ENCODE measurements at regions not wholly inside any gene's neighbourhood (a gene's known extent, or its start where the extent isn't known, plus 50 kb on each side); places are given as distances from the start of the nearest gene placed in this dataset.

DNA sequence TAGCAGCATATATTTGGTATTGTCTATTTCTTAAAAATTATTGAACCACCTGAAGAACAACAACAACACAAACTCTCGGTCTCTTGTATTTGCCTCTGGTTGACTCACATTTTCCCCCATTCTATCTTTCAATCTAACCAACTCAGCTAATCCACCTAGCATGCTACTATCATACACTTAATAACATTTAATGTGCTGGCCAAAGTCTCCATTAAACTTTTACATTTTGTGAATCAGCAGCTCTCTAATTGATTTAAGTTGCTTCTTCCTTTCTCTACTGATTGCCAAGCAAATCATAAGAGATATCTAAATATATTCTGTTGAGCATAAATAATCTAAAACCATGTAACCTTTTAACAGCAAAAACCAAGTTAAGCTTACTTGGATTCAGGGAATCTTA is 631.7 kb downstream of the IGSF11 start:
- no peak for DNase-seq (ENCODE audit: low read depth in 2 of 2)

DNA sequence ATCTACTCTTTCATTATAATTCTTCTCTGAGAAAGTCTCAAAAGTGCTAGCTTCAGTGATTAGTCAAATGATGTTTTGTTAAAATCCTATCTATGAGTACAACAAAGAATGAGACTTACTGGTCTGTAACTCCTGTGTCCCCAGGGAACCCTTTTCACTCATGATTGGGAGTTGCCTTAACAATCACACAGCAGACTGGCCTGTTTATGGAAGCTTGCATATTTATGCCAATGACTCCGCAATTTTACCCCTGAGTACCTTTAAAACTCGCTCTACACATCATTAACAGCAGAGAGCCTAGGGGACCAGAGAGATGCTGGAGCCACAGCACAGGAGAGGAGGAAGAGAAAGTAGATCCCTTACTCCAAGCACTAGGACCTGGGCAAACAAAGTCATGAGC is 628.1 kb downstream of the IGSF11 start:
- DNase-seq (ENCODE audit: low read depth in 2 of 2) = no peak

DNA sequence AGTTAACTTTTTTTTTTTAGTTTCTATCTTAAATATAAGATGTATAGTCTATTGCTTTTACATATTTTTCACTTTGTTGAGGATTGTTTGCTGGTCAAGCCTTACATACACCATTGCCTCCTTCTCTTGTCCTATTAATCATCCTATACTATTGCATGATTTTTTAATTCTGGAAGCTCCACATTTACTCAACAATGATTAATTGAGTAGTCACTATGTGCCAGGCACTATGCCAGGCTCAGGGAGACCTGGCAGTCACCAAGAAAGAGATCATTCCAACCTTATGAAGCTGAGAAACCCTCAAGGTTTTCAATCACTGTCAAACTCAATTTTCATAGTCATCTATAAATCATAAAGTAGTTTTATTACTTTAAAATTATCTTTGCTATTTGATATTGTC is 626.2 kb downstream of the IGSF11 start:
- DNase-seq (ENCODE audit: low read depth in 2 of 2) = no peak

DNA sequence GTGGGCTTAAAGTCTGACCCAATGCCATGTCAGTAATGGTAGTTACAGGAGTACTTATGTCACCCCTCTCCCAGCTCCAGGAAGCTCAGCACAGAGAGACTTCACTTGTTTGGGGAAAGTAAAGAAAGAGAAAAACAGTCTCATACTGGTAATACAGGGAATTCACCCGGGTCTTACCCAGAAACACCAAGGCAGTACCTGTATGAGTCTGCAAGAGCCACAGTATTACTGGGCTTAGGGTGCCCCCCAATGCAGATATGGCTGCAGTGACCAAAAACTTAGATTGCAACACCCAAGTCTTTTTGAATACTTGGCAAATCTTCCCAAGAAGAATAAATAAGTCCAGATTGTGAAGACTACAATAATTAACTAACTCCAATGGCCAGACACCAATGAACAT is 622.1 kb downstream of the IGSF11 start:
- DNase-seq (ENCODE audit: low read depth in 2 of 2) = no peak

DNA sequence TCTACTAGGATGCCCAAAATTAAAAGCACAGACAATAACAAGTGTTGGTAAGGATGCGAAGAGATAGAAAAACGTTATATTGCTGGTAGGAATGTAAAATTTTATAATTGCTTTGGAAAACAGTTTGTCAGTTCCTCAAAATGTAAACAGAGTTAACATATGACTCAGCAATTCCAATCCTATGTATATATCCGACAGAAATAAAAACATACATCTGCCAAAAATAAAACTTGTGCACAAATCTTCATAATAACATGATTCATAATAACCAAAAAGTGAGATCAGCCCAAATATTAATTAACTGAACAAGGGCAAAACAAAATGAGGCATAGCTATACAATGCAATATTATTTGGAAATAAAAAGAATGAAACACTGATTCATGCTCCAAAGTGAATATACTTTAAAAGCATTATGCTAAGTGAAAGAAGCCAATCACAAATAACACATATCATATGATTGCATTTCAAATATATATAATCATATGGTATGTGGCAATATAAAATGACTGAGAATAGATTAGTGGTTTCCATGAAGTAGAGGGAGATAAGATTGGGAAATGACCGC is 609.3 kb downstream of the IGSF11 start:
- no peak for DNase-seq (ENCODE audit: low read depth in 2 of 2)

DNA sequence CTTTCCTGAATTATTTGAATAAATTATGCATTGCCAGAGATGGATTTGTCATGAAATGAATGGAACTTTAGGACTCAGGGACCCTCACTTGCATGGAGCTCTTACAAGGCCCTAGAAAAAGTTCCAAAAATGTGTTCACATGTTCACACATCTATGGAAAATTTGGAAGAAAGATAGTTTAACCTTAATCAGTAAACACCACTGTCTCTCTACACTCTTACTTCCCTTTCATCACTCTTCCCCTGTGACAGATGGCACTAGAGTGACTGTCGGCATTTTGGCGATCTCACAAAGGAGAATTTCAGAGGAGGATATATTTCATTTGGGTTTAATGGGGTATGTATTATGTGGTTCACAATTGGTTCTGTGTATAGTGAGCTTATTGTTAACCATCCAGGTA is 600.8 kb downstream of the IGSF11 start:
- DNase-seq (ENCODE audit: low read depth in 2 of 2) = no peak

DNA sequence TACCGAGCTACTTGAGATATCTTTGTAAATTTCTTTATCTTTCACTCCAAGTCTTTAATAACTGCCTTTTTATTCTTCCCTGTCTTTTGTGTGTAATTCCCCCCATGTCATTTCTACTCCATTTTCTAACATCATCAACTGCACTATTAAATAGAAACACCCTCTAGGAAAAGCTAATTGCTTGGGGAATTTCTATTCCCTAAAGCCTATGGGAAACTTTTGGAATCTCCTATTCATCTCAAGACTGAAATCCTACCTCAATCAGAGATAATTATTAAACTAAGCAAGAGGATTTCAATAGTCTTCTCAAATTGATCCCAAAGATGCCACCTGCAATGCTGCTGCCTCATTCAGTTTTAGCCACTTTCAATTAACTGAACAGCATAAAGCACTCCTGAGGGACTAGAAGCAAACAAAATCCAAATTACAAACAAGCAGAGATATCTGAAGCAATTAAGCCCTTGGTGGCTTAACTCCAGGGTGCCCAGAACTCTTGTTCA is 598.7 kb downstream of the IGSF11 start:
- no peak for DNase-seq (ENCODE audit: low read depth in 2 of 2)

DNA sequence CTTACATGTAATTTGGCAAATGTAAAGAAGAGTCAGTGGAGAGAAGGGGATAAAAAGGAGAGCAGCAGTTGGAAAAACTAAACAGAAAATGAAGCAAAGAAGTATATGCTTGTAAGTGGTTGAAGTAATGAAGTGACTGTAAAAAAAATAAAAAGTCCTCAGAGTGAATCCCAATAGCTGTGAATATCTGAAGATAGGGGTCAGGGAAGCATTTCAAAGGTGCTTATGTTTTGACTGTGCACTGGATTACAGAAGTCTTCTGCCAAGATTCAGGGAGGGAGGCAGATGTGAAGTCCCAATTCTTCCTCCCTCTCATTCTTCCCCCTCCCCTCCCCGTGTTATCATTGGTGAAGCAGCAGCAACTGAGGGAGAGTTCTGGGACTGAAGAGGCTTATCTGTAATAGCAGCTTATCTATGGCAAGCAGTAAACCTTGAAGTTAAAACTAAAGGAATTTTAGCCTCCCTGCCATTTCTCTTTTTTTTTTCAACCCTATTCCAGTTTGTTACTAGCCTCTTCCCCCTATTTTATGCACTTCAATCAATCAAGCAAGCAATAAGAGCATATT is 597.9 kb downstream of the IGSF11 start:
- DNase-seq (ENCODE audit: low read depth in 2 of 2) = no peak

DNA sequence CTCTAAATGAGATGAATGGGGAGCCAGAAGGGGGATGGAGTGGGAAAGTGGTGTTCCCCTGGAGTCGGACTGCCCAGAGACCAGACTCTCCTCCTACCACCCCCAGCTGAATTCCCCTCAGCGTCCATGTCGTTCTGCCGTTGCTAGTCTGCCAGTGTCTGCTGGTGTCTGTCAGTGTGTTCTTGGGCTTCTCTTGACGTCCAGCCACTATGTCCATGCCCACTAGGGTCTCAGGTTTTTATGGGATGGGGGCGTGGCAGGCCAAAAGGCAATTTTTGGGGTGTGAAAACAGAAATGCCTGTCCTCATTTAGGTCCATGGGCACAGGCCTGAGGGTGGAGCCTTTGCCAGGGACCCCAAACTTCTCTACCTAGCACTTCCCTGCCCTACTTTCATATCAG is 589.6 kb downstream of the IGSF11 start:
- no peak for DNase-seq (ENCODE audit: low read depth in 2 of 2)

DNA sequence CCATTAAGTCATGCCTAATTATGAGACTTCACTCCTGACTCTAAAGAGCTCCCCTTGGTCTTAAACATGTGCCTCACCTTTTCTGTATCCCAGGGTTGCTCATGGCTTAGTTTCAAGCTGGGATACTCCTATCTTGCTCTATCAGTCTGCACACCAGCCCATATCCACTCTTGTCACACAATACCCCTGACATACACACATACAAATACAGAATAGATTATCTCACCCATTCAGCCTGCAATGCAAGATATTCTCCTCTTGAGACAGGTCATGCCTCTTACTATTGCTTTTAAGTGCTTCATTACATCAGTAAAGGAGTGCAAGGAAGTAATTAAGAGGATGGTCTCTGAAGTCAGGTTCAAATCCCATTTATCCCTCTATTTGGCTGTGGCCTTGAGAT is 587.3 kb downstream of the IGSF11 start:
- DNase-seq (ENCODE audit: low read depth in 2 of 2) = no peak

DNA sequence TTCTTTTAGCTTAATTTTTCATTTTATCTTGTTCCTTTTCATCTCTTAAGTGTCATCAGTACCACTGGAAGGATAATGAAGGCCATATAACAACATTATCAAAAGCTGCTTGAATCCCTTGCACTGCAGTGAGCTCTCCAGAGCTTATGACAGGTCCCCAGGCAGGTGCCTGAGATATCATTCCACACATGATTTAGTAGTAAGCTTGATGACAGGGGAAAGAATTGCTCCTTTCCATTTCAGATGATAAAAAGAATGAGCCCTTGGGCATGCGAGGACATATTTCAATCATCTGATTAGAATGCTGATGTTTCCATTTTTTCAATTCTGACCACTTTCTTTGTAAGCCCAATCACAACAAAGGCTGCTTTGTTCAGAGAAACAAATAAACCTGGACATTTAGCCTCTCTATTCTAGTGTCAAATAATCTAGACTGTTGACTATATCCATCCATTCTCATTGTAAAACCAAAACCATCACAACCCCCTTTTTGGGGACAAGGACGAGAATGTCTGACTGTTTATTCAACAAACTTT is 567.8 kb downstream of the IGSF11 start:
- no peak for DNase-seq (ENCODE audit: low read depth in 2 of 2)

DNA sequence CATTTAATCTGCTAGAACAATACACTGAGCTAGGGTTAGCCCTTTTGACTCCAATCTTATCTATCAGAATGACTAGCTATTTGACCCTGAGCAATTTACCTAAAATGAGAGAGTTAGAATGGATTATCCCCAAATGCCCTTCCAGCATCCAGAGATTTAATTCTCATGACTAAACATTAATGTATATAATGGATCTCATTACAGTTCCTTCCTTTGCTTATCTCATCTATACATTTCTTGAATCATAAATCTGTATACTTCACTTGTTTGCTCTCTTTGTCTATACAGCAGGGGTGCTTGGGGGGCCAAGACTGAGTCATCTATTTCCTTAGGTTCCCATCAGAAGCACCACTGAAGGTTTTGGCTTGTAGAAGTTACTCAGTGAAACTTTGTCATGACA is 565.8 kb downstream of the IGSF11 start:
- no peak for DNase-seq (ENCODE audit: low read depth in 2 of 2)

DNA sequence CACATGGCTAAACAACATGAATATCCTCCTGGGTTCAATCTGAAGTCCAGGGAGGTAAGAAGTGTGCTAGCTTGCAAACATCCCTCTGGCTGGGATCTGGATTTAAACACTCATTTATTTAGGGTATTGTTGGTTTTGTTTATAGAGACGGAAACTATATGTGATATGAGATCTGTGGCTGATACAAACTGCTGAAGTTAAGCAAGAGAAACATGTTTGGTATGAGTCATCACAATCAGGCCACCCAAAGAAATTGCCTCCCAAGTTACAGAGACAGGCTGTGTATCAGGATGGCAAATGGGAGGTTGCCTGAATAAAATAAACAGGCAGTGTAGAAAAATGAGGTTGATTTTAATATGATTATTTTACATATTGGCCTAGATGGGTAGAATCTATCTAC is 562.1 kb downstream of the IGSF11 start:
- DNase-seq (ENCODE audit: low read depth in 2 of 2) = no peak

DNA sequence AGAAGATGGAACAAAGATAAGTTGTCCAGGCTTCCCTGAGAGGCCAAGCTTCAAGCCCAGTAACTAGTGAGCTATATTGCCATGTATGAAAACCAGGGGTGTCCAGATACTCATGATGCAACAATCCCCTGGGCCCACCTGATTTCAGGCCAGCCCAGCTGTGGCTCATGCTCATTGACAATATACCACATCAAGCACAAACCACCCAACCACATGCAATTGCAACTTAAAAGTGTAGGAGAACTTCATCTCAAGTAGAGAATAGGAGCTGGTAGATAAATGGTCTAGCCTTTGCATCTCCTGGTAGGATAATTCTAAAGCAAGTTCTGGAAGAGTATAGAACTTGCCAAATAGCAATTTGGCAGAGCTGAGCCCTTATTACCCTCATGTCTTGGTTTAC is 561.3 kb downstream of the IGSF11 start:
- DNase-seq (ENCODE audit: low read depth in 2 of 2) = no peak

DNA sequence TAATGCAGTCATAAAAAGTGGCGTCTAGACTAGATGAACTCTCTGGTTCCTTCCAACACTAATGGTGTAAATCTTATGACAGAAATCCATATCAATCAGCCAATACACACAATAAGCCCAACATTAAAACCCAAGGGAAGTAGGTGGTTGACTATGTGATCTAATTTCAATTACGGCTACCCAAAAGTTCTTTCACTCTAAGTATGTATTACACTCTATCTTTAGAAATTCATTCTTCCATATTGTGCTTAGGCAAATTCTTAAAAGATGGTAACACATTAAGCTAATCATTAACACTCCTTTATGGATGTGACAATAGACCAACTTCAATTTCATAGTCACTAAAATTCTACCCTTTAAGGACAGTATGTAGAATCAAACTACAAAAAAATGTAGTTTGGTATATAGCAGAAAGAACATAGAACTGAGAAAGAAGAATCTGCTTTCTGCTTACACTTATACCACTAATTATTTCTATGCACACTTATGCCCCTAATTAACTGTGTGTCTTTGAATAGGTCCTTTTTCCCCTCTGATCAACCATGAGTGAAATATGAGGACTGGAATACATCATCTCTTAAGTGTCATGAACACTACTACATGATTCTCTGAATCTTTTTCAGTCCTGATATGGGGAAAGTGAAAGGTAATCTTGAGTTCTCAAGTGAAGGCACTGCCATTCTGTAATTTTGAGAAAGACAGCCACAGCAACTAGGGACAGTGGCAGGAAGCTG is 557.6 kb downstream of the IGSF11 start:
- no peak for DNase-seq (ENCODE audit: low read depth in 2 of 2)

DNA sequence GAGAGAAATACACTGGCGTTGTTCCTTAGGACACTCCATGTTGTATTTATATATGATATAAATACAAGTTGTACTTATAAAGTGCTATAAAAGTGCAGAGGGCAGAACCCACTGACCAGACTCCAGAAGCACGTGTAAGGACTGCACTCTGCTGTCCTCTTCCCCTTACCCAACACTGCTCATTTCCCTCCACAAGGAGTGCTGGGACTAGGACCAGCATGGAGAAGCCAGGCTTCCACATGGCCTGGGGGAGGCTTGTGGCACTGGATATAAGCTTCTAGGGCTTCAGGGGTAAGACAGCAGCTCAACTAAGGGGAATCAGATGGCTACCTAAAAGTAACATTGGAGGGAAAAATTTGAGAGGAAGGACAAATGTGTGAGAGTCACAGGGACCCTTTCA is 556.9 kb downstream of the IGSF11 start:
- no peak for DNase-seq (ENCODE audit: low read depth in 2 of 2)

DNA sequence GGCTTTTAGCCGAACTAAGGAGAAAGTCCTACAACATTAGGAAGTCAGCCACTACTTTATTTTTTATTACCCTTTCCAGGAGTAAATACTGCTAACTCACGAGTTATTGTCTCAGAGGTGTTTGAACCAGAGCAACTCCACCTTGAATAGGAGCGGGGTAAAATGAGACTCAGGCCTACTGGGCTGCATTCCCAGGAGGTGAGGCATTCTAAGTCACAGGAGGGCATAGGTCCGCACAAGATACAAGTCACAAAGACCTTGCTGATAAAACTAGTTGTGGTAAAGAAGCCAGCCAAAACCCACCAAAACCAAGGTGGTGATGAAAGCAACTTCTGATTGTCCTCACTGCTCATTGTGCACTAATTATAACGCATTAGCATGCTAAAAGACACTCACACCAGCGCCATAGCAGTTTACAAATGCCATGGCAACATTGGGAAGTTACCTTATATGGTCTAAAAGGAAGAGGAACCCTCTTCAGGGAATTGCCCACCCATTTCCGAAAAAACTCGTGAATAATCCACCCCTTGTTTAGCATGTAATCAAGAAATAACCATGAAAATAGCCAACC is 555.9 kb downstream of the IGSF11 start:
- DNase-seq (ENCODE audit: low read depth in 2 of 2) = no peak

DNA sequence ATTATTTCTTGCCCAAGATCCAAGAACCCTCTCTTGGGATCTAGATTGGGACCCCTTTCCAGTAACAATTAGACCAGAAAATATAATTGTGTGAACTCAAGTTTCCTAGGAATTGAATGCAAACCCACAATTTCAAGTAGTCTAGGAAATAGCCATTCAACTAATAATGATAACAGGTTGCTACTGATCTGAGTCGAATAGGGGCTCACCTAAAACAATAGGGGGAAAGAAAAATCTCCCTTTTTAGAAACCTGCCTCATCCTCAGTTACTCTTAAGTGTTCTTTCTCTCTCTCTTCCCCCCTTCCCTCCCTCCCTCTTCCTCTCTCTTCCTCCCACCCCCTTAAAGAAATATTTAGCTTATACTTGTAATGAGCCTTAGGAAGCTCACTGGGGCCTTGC is 555.3 kb downstream of the IGSF11 start:
- no peak for DNase-seq (ENCODE audit: low read depth in 2 of 2)

DNA sequence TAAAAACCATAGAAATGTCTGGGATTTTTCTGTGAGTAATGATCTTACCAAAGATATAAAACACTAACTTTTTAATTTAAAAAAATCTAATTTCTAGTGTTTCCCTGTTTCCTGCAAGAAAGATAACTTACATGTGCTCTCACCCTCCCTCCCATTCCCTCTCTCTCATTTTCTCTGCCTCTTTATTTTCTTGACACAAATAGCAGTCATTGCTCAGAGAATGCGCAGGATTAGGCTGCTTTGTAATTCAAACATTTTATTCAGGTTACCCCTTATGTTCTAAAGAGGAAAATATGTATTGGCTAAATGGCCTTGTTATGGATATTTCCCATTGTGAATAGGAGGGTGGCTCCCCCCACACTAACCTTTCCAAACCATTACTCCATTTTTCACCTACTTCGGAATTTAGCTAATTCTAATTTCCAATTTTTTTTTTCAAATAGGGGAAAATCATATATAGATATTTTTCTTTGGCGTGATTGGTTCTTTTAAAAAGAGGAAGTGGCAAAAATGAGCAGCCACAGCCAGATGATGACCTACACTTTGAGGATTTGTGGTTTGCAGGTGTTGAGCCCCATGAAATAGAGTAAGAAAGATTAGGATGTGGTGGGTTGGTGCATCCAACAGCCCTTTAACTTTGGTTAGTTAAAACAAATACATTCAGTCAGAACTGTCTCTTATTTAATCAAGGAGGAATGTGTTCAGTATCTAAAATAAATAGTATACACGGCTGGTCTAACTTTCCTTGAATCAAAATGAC is 554.4 kb downstream of the IGSF11 start:
- DNase-seq (ENCODE audit: low read depth in 2 of 2) = no peak

DNA sequence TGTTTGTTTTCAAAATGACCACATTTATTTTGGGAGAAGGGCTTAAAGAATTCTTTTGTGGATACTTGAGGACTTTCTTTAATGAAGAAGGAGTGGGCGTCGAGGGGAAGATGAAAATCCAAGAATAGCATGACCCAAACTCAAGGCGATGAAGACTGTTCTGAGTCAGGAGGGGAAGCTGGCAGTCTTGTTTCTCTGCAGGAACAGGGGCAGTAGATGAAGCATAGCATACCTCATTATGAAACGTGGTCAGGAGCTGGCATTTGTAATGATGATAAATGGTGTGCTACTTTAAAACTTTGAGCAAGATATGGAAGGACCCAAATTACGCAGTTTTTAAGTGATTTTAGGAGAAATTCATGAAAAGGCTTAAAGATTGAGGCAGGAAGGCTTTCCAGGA is 549.0 kb downstream of the IGSF11 start:
- DNase-seq (ENCODE audit: low read depth in 2 of 2) = no peak

DNA sequence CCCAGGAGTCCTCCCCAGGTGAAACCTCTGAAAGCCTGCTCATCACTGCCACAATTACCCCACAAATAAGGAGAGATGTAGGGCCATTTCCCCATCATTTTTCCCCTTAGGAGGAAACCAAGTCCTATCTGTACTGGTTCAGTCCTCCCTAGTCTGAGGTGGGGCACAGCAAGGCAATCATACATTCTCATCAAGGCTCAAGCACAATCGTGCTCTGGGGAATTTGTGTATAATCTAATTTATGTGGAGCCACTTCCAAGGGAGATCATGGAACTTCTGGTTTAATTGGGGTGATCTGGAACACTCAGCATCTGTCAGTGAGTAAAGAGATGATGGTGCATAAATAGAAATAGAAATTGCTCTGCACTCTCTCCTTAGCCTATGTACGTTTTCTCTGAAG is 546.9 kb downstream of the IGSF11 start:
- DNase-seq (ENCODE audit: low read depth in 2 of 2) = no peak

DNA sequence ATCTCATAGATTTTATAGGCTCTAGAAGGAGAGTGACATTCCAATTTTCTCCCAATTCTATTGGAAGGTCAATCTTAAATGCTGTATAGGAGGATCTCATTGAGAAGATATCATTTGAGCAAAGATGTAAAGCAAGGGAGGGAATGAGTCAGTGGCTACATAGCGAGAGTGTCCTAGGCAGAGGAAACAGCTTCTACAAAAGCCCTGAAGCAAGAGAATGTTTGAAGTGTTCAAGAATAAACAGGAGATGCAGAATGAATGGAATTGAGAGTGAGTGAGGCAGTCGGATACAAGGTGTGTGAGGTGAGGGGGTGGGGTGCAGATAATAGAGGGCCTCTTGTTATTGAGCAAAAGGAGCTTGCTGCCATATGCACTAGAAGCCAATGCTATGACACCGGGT is 545.9 kb downstream of the IGSF11 start:
- DNase-seq (ENCODE audit: low read depth in 2 of 2) = no peak
